Keratinocyte (primary cell): ENCODE measurements at regions not wholly inside any gene's neighbourhood (a gene's known extent, or its start where the extent isn't known, plus 50 kb on each side); places are given as distances from the start of the nearest gene placed in this dataset.

Experiments used
- DNase-seq: peaks from one replicate; pipeline ENCODE4 v3.0.0-alpha.2; 2011; ENCODE audit warnings: low read depth, missing footprints, low spot score
- FAIRE-seq: peaks from 2 replicates; lab custom pipeline; 2011; peaks lifted over from hg19 to GRCh38; lab: Jason Lieb, UNC
- H2AFZ ChIP-seq: 2 replicates; pipeline ENCODE4 v1.6.0; 2012; ENCODE audit warnings: low read length, control low read depth, inconsistent platforms; ENCODE audit not compliant: control insufficient read depth
- H3K27ac ChIP-seq: 2 replicates; pipeline ENCODE4 v1.5.1; 2011; ENCODE audit warnings: low read length; ENCODE audit not compliant: control insufficient read depth, insufficient read depth
- H3K27me3 ChIP-seq: 3 replicates; pipeline ENCODE4 v1.6.0; 2011; ENCODE audit warnings: low read length; ENCODE audit not compliant: control insufficient read depth, insufficient read depth; ENCODE audit errors: extremely low read depth
- H3K36me3 ChIP-seq, 2 experiments: 2 replicates in 1 of 2; 3 replicates in 1 of 2; pipeline ENCODE4 v1.5.1; 2011; ENCODE audit warnings: low read length in 2 of 2, mild to moderate bottlenecking in 1 of 2; ENCODE audit not compliant: control insufficient read depth in 2 of 2, insufficient read depth in 2 of 2; ENCODE audit errors: extremely low read depth in 1 of 2
- H3K4me1 ChIP-seq: 3 replicates; pipeline ENCODE4 v1.5.1; 2011; ENCODE audit warnings: low read length; ENCODE audit not compliant: control insufficient read depth, insufficient read depth; ENCODE audit errors: extremely low read depth
- H3K4me2 ChIP-seq: 3 replicates; pipeline ENCODE4 v1.6.0; 2011; ENCODE audit warnings: low read depth, low read length; ENCODE audit not compliant: control insufficient read depth, insufficient read depth; ENCODE audit errors: extremely low read depth
- H3K4me3 ChIP-seq, 3 experiments: fragments of 200-600 bp in 1 of 3; sonication (generic) in 1 of 3; 2 replicates in 2 of 3; 3 replicates in 1 of 3; pipeline ENCODE4 v1.5.1; 2011 to 2016; ENCODE audit warnings: low read length in 3 of 3, mild to moderate bottlenecking in 3 of 3, control low read depth in 2 of 3, inconsistent platforms in 1 of 3, low read depth in 1 of 3, mixed read lengths in 1 of 3, mixed run types in 1 of 3, moderate library complexity in 1 of 3; ENCODE audit not compliant: control insufficient read depth in 2 of 3, insufficient read depth in 2 of 3; ENCODE audit errors: extremely low read depth in 1 of 3
- H3K79me2 ChIP-seq: 2 replicates; pipeline ENCODE4 v1.6.0; 2012; ENCODE audit warnings: low read length; ENCODE audit not compliant: control insufficient read depth, insufficient read depth
- H3K9ac ChIP-seq: 3 replicates; pipeline ENCODE4 v1.6.0; 2011; ENCODE audit warnings: low read length; ENCODE audit not compliant: control insufficient read depth, insufficient read depth; ENCODE audit errors: extremely low read depth
- H3K9me1 ChIP-seq: 3 replicates; pipeline ENCODE4 v1.6.0; 2011; ENCODE audit warnings: low read length; ENCODE audit not compliant: control insufficient read depth, insufficient read depth; ENCODE audit errors: extremely low read depth
- H3K9me3 ChIP-seq: 2 replicates; pipeline ENCODE4 v1.5.1; 2012; ENCODE audit warnings: low read depth, low read length; ENCODE audit not compliant: control insufficient read depth
- H4K20me1 ChIP-seq: 3 replicates; pipeline ENCODE4 v1.6.0; 2011; ENCODE audit warnings: low read length; ENCODE audit not compliant: control insufficient read depth, insufficient read depth; ENCODE audit errors: extremely low read depth
- EZH2 ChIP-seq: IDR thresholded peaks from one replicate; pipeline ENCODE4 v1.6.1; 2012; ENCODE audit warnings: inconsistent platforms, mild to moderate bottlenecking, low read length, moderate library complexity
- dilution Hi-C: fragments of 300-500 bp; cut with MboI; formaldehyde crosslinking; loops from one replicate; pipeline ENCODE4 v1.7.0; 2020; ENCODE audit warnings: low sequenced_read_pairs; ENCODE audit not compliant: extremely low pct_ligation_motif_present
- TF ChIP-seq, protein P1 (sequence below), 3 experiments: IDR thresholded peaks in 1 of 3; conservative IDR thresholded peaks in 1 of 3; optimal IDR thresholded peaks in 1 of 3; 2 replicates in 2 of 3; 3 replicates in 1 of 3; pipeline versions ENCODE3 to v1.5.1; 2011; ENCODE audit warnings: low read length in 3 of 3, mild to moderate bottlenecking in 3 of 3, moderate library complexity in 2 of 3, control low read depth in 1 of 3, inconsistent platforms in 1 of 3; ENCODE audit not compliant: insufficient read depth in 2 of 3; ENCODE audit errors: extremely low read depth in 1 of 3

DNA sequence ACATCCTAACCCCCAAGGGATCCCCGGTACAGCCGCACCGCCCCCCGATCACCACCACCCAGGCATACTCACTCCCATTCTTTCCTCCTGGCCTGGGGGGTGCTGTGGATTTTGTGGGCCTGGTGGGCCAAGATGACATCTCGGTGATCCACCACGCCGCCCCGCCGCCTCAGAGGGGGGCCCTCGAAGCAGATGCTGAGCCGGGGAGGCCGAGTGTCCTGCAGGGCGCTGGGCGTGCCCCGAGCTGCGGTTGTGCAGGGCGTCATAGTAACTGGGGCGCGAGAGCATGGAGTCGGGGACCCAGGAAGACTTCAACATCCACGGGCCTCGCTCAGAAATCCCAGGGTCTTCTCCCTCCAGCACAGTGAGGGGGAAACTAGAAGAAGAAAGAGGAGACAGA, 93.4 kb upstream of the CACNA1A start:
- Histone ChIP-seq H2AFZ (no peak overlapping the region), H3K9me3 (no peaks in the 10 kb centered on the region), H3K27ac (no peak overlapping the region), H3K36me3 (no peaks in the 10 kb centered on the region), H3K4me1 (no peaks in the 10 kb centered on the region), H3K9me1 (no peaks in the 10 kb centered on the region), H3K79me2 (no peaks in the 10 kb centered on the region), H3K9ac (no peak overlapping the region), H4K20me1 (no peaks in the 10 kb centered on the region), H3K27me3 (peaks cover 4% of the 10 kb centered on the region), H3K4me2 (no peak overlapping the region), H3K4me3 (no peak overlapping the region)
- FAIRE-seq (no peak), DNase-seq (no peak)
- no peak for TF ChIP-seq EZH2
- TF ChIP-seq, protein P1, sequence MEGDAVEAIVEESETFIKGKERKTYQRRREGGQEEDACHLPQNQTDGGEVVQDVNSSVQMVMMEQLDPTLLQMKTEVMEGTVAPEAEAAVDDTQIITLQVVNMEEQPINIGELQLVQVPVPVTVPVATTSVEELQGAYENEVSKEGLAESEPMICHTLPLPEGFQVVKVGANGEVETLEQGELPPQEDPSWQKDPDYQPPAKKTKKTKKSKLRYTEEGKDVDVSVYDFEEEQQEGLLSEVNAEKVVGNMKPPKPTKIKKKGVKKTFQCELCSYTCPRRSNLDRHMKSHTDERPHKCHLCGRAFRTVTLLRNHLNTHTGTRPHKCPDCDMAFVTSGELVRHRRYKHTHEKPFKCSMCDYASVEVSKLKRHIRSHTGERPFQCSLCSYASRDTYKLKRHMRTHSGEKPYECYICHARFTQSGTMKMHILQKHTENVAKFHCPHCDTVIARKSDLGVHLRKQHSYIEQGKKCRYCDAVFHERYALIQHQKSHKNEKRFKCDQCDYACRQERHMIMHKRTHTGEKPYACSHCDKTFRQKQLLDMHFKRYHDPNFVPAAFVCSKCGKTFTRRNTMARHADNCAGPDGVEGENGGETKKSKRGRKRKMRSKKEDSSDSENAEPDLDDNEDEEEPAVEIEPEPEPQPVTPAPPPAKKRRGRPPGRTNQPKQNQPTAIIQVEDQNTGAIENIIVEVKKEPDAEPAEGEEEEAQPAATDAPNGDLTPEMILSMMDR (optimal IDR thresholded peaks at IDR 0.05 in 1 of 3, IDR thresholded peaks at IDR 0.05 in 1 of 3, conservative IDR thresholded peaks at IDR 0.05 in 1 of 3; ENCODE audit: extremely low read depth in 1 of 3, insufficient read depth in 2 of 3, low read length in 3 of 3), result no peak
- dilution Hi-C loops, result no loop called here

DNA sequence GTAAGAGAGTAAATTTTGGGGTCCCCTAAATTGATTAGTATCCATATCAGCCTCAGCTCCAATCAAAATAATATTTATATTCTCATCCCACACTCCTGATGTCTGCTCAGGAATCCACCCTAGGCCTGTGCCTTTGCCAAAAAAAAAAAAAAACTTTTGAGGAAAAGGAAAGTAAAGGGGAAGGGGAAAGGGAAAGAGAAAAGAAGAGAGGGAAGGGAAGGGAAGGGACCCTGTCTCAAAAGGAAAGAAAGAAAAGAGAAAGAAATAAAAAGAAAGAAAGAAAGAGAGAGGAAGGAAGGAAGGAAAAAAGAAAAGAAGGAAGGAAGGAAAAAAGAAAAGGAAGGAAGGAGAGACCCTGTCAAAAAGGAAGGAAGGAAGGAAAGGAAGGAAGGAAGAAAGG, 91.8 kb upstream of the CACNA1A start:
- FAIRE-seq, result no peak

More for the DNA sequence above, 91.8 kb upstream of the CACNA1A start:
- Histone ChIP-seq H3K4me2 (no peak overlapping the region), H3K27me3 (no peaks in the 10 kb centered on the region), H4K20me1 (no peaks in the 10 kb centered on the region), H3K4me1 (no peaks in the 10 kb centered on the region), H2AFZ (no peak overlapping the region), H3K9me1 (no peaks in the 10 kb centered on the region), H3K36me3 (no peaks in the 10 kb centered on the region), H3K9me3 (no peaks in the 10 kb centered on the region), H3K9ac (no peak overlapping the region), H3K4me3 (no peak overlapping the region), H3K27ac (no peak overlapping the region), H3K79me2 (no peaks in the 10 kb centered on the region)
- no peak for DNase-seq
- dilution Hi-C loops, result no loop called here
- TF ChIP-seq, protein P1 (optimal IDR thresholded peaks at IDR 0.05 in 1 of 3, IDR thresholded peaks at IDR 0.05 in 1 of 3, conservative IDR thresholded peaks at IDR 0.05 in 1 of 3; ENCODE audit: extremely low read depth in 1 of 3, insufficient read depth in 2 of 3, low read length in 3 of 3), result no peak
- TF ChIP-seq EZH2, result no peak
